Epithelial cell of esophagus (primary cell): ENCODE measurements at regions not wholly inside any gene's neighbourhood (a gene's known extent, or its start where the extent isn't known, plus 50 kb on each side); places are given as distances from the start of the nearest gene placed in this dataset.

Experiments used
- DNase-seq: peaks from one replicate; pipeline ENCODE4 v3.0.0; 2010; ENCODE audit warnings: low read depth
- H3K4me3 ChIP-seq: 2 replicates; pipeline ENCODE4 v1.5.1; 2011; ENCODE audit warnings: mild to moderate bottlenecking, low read length, control low read depth
- CTCF ChIP-seq: IDR thresholded peaks from 2 replicates; pipeline ENCODE4 v1.5.1; 2011; ENCODE audit warnings: low read depth, mild to moderate bottlenecking, low read length, control low read depth, inconsistent platforms; ENCODE audit not compliant: insufficient read depth; ENCODE audit errors: missing control alignments

DNA sequence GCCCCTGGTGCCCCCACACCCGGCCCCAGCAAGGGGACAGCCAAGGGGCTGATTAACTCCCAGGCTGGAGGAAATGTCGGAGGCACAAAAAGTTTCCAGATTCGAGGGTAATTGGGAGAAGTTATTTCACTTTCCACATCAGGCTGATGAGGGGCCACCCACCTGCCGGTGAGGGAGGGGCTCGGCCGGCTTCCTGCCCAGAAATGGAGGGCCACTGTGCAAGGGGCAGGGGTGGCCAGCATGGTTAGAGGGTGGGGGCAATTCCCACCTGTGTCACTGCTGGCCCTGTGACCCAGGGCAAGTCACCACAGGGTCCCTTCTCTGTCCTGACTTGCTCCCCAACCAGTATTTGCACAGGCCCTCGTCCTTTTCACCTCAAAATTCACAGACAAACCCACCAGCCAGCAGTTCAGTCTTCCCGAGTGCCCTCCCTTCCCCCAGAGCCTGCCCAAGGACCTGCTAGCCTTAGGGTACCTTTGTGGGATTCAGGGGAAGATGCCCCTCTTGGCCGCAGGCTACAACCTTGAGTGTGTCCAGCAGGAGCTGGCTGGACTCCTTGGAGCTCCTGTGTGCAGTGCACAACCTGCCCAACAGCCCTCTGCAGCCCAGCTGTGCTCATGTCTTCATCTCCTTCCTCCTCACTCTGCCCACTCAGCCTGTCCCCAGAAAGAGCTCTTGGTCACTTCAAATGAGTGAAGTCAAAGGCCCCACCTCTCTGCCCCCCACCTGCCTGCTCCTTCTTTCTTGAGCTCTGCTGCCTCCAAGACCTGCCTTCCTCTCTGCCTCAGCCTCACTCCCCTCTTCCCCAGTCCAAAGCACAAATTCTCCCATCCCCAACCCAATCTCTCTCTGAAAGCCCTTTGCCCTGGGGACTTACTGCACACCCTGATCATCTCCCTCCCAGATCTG lies 130.5 kb downstream of the BARX1 start:
- no peak overlapping the region for H3K4me3 ChIP-seq
- TF ChIP-seq CTCF = no peak
- no peak for DNase-seq

DNA sequence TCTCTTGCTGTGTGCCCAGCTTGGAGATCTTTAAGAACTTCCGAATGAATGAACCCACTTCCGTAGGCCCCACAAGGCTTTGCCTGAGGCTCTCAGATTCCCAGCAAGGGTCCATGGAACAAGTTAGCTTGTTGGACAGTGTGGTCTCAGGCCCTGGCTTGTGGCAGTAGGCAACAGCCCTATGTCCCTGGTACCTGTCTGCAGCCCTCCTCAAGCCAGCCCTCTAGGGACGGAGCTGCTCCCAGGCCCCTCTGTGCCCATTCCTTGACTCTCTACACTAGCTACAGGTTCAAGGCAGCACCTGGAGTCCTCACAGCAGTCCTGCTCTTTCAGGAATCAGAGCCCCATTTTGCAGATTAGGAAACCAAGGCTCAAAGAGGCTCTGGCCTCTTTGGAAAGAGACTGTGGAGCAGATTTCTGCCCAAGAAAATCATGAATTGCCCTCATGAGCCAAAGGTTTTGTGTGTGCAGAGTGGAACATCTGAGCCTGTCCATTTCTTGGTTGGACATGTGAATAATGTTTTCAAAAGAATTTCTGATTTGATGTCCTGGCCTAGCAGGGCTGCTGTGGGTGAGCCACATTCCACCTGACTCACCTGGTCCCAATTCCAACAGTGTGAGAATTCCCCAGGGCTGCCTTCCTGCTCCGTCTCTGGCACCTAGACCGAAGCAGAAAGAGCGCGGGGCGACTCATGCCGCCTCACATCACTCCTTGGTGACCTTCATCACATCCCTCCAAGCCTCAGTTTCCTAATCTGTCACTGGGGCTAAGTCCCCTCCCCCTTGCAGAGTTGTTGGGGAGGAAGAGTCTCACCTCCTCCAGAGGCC lies 131.7 kb downstream of the BARX1 start:
- H3K4me3 ChIP-seq = no peak overlapping the region
- no peak for TF ChIP-seq CTCF
- no peak for DNase-seq

GRCh38 chr9:93822229-93822628 lies 132.9 kb downstream of the BARX1 start:
- DNase-seq = no peak
- no peak overlapping the region for H3K4me3 ChIP-seq
- TF ChIP-seq CTCF = no peak

DNA sequence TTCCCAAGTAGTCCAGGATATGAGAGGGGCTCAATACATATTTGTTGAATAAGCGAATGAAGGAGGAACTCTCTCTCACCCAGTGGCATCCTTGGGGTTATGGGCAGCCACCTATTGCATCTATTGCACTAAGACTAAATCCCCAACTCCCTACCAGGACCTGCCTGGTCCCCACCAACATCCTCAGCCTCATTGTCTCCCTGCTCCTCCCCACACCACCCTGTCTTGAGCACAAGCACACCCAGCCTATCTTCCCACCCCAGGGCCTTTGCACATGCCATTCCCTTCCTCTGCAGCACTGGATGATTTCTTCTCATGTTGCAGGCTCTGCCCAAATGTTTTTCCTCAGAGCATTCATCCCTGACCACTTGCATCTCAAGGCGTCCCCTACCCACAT lies 133.8 kb downstream of the BARX1 start:
- DNase-seq = no peak
- no peak for TF ChIP-seq CTCF
- no peak overlapping the region for H3K4me3 ChIP-seq

- H3K4me3 ChIP-seq = no peak overlapping the region
- no peak for DNase-seq
- no peak for TF ChIP-seq CTCF
These were observed 134.4 kb downstream of the BARX1 start for GRCh38 chr9:93820667-93821306.

GRCh38 chr9:93819905-93820304 lies 135.2 kb downstream of the BARX1 start:
- no peak for DNase-seq
- TF ChIP-seq CTCF = no peak

More at GRCh38 chr9:93819905-93820304, 135.2 kb downstream of the BARX1 start:
- H3K4me3 ChIP-seq = no peak overlapping the region
